NCI-H510A treated with DMSO at 0.1 percent for 48 hours (cell line): ENCODE measurements at regions not wholly inside any gene's neighbourhood (a gene's known extent, or its start where the extent isn't known, plus 50 kb on each side); places are given as distances from the start of the nearest gene placed in this dataset.

ENCODE experiments used
- DNase-seq: peaks from one replicate; lab custom pipeline; 2025; lab: John Stamatoyannopoulos, UW

- peak; percentile 87 for DNase-seq
Measured at GRCh38 chr11:92837595-92837994, 131.9 kb upstream of the MTNR1B start.

- peak; percentile 93 for DNase-seq
Measured at GRCh38 chr11:92838759-92839310, 130.6 kb upstream of the MTNR1B start.

GRCh38 chr11:92839450-92839849 is 130.0 kb upstream of the MTNR1B start:
- DNase-seq, result peak; percentile 76

GRCh38 chr11:92841719-92842118 is 127.7 kb upstream of the MTNR1B start:
- DNase-seq, result peak; percentile 81

- DNase-seq, result peak; percentile 91
Measured at GRCh38 chr11:92843455-92843854, 126.0 kb upstream of the MTNR1B start.

- DNase-seq, result no peak
Measured at GRCh38 chr11:92844197-92844596, 125.3 kb upstream of the MTNR1B start.

- DNase-seq, result no peak
Measured at GRCh38 chr11:92845390-92845789, 124.1 kb upstream of the MTNR1B start.

GRCh38 chr11:92845805-92846204 is 123.6 kb upstream of the MTNR1B start:
- DNase-seq, result peak; percentile 77

GRCh38 chr11:92846491-92847125 is 122.8 kb upstream of the MTNR1B start:
- no peak for DNase-seq

GRCh38 chr11:92848578-92848977 is 120.9 kb upstream of the MTNR1B start:
- DNase-seq, result no peak

- DNase-seq, result no peak
Measured at GRCh38 chr11:92850296-92850826, 119.1 kb upstream of the MTNR1B start.

- no peak for DNase-seq
Measured at GRCh38 chr11:92852229-92852628, 117.2 kb upstream of the MTNR1B start.

- DNase-seq, result peak; percentile 24
Measured at GRCh38 chr11:92852946-92853345, 116.5 kb upstream of the MTNR1B start.

GRCh38 chr11:92854162-92854561 is 115.3 kb upstream of the MTNR1B start:
- DNase-seq, result no peak

- peak; percentile 54 for DNase-seq
Measured at GRCh38 chr11:92854952-92855351, 114.5 kb upstream of the MTNR1B start.

GRCh38 chr11:92855607-92856405 is 113.6 kb upstream of the MTNR1B start:
- DNase-seq, result no peak

- no peak for DNase-seq
Measured at GRCh38 chr11:92857407-92857806, 112.0 kb upstream of the MTNR1B start.

GRCh38 chr11:92859156-92859690 is 110.2 kb upstream of the MTNR1B start:
- DNase-seq, result no peak

- DNase-seq, result no peak
Measured at GRCh38 chr11:92861634-92862033, 107.8 kb upstream of the MTNR1B start.

GRCh38 chr11:92865352-92865751 is 104.1 kb upstream of the MTNR1B start:
- no peak for DNase-seq

GRCh38 chr11:92866679-92867282 is 102.7 kb upstream of the MTNR1B start:
- no peak for DNase-seq

- peak; percentile 26 for DNase-seq
Measured at GRCh38 chr11:92867913-92868619, 101.4 kb upstream of the MTNR1B start.
